ENCODE measurements at regions not wholly inside any gene's neighbourhood (a gene's known extent, or its start where the extent isn't known, plus 50 kb on each side); places are given as distances from the start of the nearest gene placed in this dataset.

GRCh38 chr4:19324184-19324583, 927.5 kb upstream of the SLIT2 start:
- no peak for TF ChIP-seq POLR2A (IDR thresholded peaks at IDR 0.05; ENCODE audit: low read depth, low read length)
- no peak for TF ChIP-seq TAF1 (IDR thresholded peaks at IDR 0.05; ENCODE audit: borderline replicate concordance, low read depth, low read length)
